ENCODE measurements at regions not wholly inside any gene's neighbourhood (a gene's known extent, or its start where the extent isn't known, plus 50 kb on each side); places are given as distances from the start of the nearest gene placed in this dataset.

- TF ChIP-seq, protein P1, sequence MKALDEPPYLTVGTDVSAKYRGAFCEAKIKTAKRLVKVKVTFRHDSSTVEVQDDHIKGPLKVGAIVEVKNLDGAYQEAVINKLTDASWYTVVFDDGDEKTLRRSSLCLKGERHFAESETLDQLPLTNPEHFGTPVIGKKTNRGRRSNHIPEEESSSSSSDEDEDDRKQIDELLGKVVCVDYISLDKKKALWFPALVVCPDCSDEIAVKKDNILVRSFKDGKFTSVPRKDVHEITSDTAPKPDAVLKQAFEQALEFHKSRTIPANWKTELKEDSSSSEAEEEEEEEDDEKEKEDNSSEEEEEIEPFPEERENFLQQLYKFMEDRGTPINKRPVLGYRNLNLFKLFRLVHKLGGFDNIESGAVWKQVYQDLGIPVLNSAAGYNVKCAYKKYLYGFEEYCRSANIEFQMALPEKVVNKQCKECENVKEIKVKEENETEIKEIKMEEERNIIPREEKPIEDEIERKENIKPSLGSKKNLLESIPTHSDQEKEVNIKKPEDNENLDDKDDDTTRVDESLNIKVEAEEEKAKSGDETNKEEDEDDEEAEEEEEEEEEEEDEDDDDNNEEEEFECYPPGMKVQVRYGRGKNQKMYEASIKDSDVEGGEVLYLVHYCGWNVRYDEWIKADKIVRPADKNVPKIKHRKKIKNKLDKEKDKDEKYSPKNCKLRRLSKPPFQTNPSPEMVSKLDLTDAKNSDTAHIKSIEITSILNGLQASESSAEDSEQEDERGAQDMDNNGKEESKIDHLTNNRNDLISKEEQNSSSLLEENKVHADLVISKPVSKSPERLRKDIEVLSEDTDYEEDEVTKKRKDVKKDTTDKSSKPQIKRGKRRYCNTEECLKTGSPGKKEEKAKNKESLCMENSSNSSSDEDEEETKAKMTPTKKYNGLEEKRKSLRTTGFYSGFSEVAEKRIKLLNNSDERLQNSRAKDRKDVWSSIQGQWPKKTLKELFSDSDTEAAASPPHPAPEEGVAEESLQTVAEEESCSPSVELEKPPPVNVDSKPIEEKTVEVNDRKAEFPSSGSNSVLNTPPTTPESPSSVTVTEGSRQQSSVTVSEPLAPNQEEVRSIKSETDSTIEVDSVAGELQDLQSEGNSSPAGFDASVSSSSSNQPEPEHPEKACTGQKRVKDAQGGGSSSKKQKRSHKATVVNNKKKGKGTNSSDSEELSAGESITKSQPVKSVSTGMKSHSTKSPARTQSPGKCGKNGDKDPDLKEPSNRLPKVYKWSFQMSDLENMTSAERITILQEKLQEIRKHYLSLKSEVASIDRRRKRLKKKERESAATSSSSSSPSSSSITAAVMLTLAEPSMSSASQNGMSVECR (CRISPR knock-in tag; IDR thresholded peaks at IDR 0.05): no peak
- no peak for TF ChIP-seq ILK (tag; IDR thresholded peaks at IDR 0.05; ENCODE audit: borderline replicate concordance, low read depth)
- no peak for TF ChIP-seq NEUROD1 (IDR thresholded peaks at IDR 0.05; ENCODE audit: borderline replicate concordance, low read depth, low read length, partially characterized antibody)
- no peak for TF ChIP-seq ZNF830 (CRISPR knock-in tag; IDR thresholded peaks at IDR 0.05)
These were observed 368.9 kb downstream of the DDX10 start (continued) for GRCh38 chr11:109033627-109034338.

DNA sequence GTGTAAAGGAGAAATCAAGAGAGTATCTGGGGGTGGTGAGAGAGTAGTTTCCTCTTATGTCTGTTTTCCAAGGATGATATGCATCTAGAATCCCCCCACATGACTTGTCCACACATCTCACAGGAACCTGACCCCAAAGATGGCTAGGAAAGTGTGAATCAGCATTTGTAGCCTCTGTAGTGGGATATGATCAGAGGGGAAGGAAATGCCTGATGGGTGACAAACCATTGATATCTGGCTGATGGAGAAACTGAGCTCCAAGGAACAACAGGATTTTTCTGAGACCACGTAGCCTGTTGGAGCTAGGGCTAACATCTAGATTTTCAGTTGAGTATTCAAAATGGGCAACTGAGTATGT is 369.4 kb downstream of the DDX10 start:
- POLR2A ChIA-PET: no interaction called here
- Histone ChIP-seq H3K79me2 (ENCODE audit: control insufficient read depth, insufficient read depth, low read length) (no peaks in the 10 kb centered on the region), H3K4me2 (ENCODE audit: insufficient read depth, low read length) (no peak overlapping the region), H3K36me3 (ENCODE audit: control insufficient read depth, insufficient read depth, low read length) (no peaks in the 10 kb centered on the region), H4K20me1 (replicated peaks; ENCODE audit: control insufficient read depth, insufficient read depth, low read length) (no peaks in the 10 kb centered on the region), H3K9me1 (ENCODE audit: control insufficient read depth, insufficient read depth, low read length) (no peaks in the 10 kb centered on the region), H3K4me1 (replicated peaks in 1 of 2; ENCODE audit: control insufficient read depth in 2 of 2, insufficient read depth in 2 of 2, low read length in 2 of 2) (no peaks in the 10 kb centered on the region), H3K27me3 (ENCODE audit: control insufficient read depth in 2 of 2, insufficient read depth in 2 of 2, low read length in 2 of 2) (no peaks in the 10 kb centered on the region), H2AFZ (ENCODE audit: low read depth, low read length) (no peak overlapping the region), H3K9ac (ENCODE audit: insufficient read depth in 1 of 2, low read depth in 2 of 2, low read length in 2 of 2) (no peak overlapping the region), H3K9me3 (replicated peaks; ENCODE audit: control insufficient read depth, insufficient read depth, low read depth, low read length) (no peaks in the 10 kb centered on the region), H3K27ac (ENCODE audit: extremely low read depth, low read depth, low read length) (no peak overlapping the region), H3K4me3 (no peak overlapping the region)
- intact Hi-C loops (cut with micrococcal nuclease) (no loop called here), in situ Hi-C loops (cut with MboI) (no loop called here)
- CTCF ChIA-PET (ENCODE audit: low intra/inter-chr PET ratio): no interaction called here
- ATAC-seq: no peak
- no TSS peak for BruUV-seq (replicated peaks)
- DNase-seq (ENCODE audit: extremely low read depth in 1 of 4, low spot score in 3 of 4): no peak
- WGBS (ENCODE audit: insufficient coverage, low coverage, missing lambda C conversion rate): 6% methylated on average over 1 of the region's 1 CpG
- no peak for FAIRE-seq
- TF ChIP-seq ZNF165 (CRISPR knock-in tag; IDR thresholded peaks at IDR 0.05; ENCODE audit: borderline replicate concordance): no peak
- no peak for TF ChIP-seq ZNF584 (CRISPR knock-in tag; IDR thresholded peaks at IDR 0.05; ENCODE audit: low read depth)
- no peak for TF ChIP-seq PCBP1 (IDR thresholded peaks at IDR 0.05; ENCODE audit: low read depth, low read length, poor library complexity, severe bottlenecking)
- no peak for TF ChIP-seq ZNF76 (CRISPR knock-in tag; IDR thresholded peaks at IDR 0.05; ENCODE audit: borderline replicate concordance)
- no peak for TF ChIP-seq ZNF79 (CRISPR knock-in tag; IDR thresholded peaks at IDR 0.05; ENCODE audit: low read depth)
- no peak for TF ChIP-seq SLC30A9 (CRISPR knock-in tag; IDR thresholded peaks at IDR 0.05)
- no peak for TF ChIP-seq SNRNP70 (optimal IDR thresholded peaks at IDR 0.05; ENCODE audit: low read depth, low read length)
- TF ChIP-seq RNF219 (CRISPR knock-in tag; IDR thresholded peaks at IDR 0.05): no peak
